ENCODE measurements at regions not wholly inside any gene's neighbourhood (a gene's known extent, or its start where the extent isn't known, plus 50 kb on each side); places are given as distances from the start of the nearest gene placed in this dataset.

GRCh38 chr6:18920701-18921100, 533.6 kb downstream of the RNF144B start:
- H3K27ac ChIP-seq (ENCODE audit: low read length), result no peak overlapping the region
- no peak overlapping the region for H3K4me2 ChIP-seq (ENCODE audit: low read depth, low read length)
- H3K4me3 ChIP-seq (ENCODE audit: low read length), result no peak overlapping the region
- no peaks in the 10 kb centered on the region for H3K79me2 ChIP-seq (ENCODE audit: low read length)
- H3K4me1 ChIP-seq (ENCODE audit: low read length), result no peaks in the 10 kb centered on the region
- H2AFZ ChIP-seq (ENCODE audit: low read length), result no peak overlapping the region
- no peak for TF ChIP-seq EZH2 (optimal IDR thresholded peaks at IDR 0.05; ENCODE audit: low read depth, low read length)
- TF ChIP-seq CTCF (IDR thresholded peaks at IDR 0.05; ENCODE audit: low read length), result no peak
- TF ChIP-seq EZH2phosphoT487 (IDR thresholded peaks at IDR 0.05; ENCODE audit: low read length), result no peak
- H3K27me3 ChIP-seq (replicated peaks; ENCODE audit: insufficient read depth, low read length), result no peaks in the 10 kb centered on the region
- no peaks in the 10 kb centered on the region for H3F3A ChIP-seq (ENCODE audit: insufficient read depth, low read length)
- DNase-seq, result no peak
- H3K9me3 ChIP-seq (replicated peaks; ENCODE audit: insufficient read depth, low read length), result no peaks in the 10 kb centered on the region
- no peak overlapping the region for H3K9ac ChIP-seq (ENCODE audit: low read length)
- no peaks in the 10 kb centered on the region for H3K9me2 ChIP-seq (replicated peaks; ENCODE audit: insufficient read depth, low read length)
- H3K36me3 ChIP-seq (replicated peaks; ENCODE audit: insufficient read depth, low read length), result no peaks in the 10 kb centered on the region
- no peaks in the 10 kb centered on the region for H4K20me1 ChIP-seq (ENCODE audit: insufficient read depth, low read length)

GRCh38 chr6:18931086-18931485, 543.9 kb downstream of the RNF144B start:
- H3K9me3 ChIP-seq (replicated peaks; ENCODE audit: insufficient read depth, low read length), result no peaks in the 10 kb centered on the region
- H3K9me2 ChIP-seq (replicated peaks; ENCODE audit: insufficient read depth, low read length), result no peaks in the 10 kb centered on the region
- no peaks in the 10 kb centered on the region for H3K27me3 ChIP-seq (replicated peaks; ENCODE audit: insufficient read depth, low read length)
- H4K20me1 ChIP-seq (ENCODE audit: insufficient read depth, low read length), result no peaks in the 10 kb centered on the region
- H3F3A ChIP-seq (ENCODE audit: insufficient read depth, low read length), result no peaks in the 10 kb centered on the region
- no peaks in the 10 kb centered on the region for H3K36me3 ChIP-seq (replicated peaks; ENCODE audit: insufficient read depth, low read length)
- no peak overlapping the region for H3K4me3 ChIP-seq (ENCODE audit: low read length)
- H3K79me2 ChIP-seq (ENCODE audit: low read length), result no peaks in the 10 kb centered on the region
- no peaks in the 10 kb centered on the region for H3K4me1 ChIP-seq (ENCODE audit: low read length)
- no peak overlapping the region for H3K4me2 ChIP-seq (ENCODE audit: low read depth, low read length)
- no peak overlapping the region for H2AFZ ChIP-seq (ENCODE audit: low read length)
- H3K9ac ChIP-seq (ENCODE audit: low read length), result no peak overlapping the region
- DNase-seq, result no peak
- TF ChIP-seq CTCF (IDR thresholded peaks at IDR 0.05; ENCODE audit: low read length) (no peak), EZH2phosphoT487 (IDR thresholded peaks at IDR 0.05; ENCODE audit: low read length) (no peak), EZH2 (optimal IDR thresholded peaks at IDR 0.05; ENCODE audit: low read depth, low read length) (no peak)
- H3K27ac ChIP-seq (ENCODE audit: low read length), result no peak overlapping the region

GRCh38 chr6:18958146-18958545, 571.0 kb downstream of the RNF144B start:
- Histone ChIP-seq H3K4me2 (ENCODE audit: low read depth, low read length) (no peak overlapping the region), H3K79me2 (ENCODE audit: low read length) (no peaks in the 10 kb centered on the region), H3K27me3 (replicated peaks; ENCODE audit: insufficient read depth, low read length) (no peaks in the 10 kb centered on the region), H3K9ac (ENCODE audit: low read length) (no peak overlapping the region), H2AFZ (ENCODE audit: low read length) (no peak overlapping the region), H3K4me3 (ENCODE audit: low read length) (no peak overlapping the region), H3K4me1 (ENCODE audit: low read length) (no peaks in the 10 kb centered on the region), H3K9me3 (replicated peaks; ENCODE audit: insufficient read depth, low read length) (no peaks in the 10 kb centered on the region), H3F3A (ENCODE audit: insufficient read depth, low read length) (no peaks in the 10 kb centered on the region), H3K36me3 (replicated peaks; ENCODE audit: insufficient read depth, low read length) (no peaks in the 10 kb centered on the region), H3K9me2 (replicated peaks; ENCODE audit: insufficient read depth, low read length) (no peaks in the 10 kb centered on the region), H4K20me1 (ENCODE audit: insufficient read depth, low read length) (no peaks in the 10 kb centered on the region), H3K27ac (ENCODE audit: low read length) (no peak overlapping the region)
- TF ChIP-seq EZH2 (optimal IDR thresholded peaks at IDR 0.05; ENCODE audit: low read depth, low read length) (no peak), CTCF (IDR thresholded peaks at IDR 0.05; ENCODE audit: low read length) (no peak), EZH2phosphoT487 (IDR thresholded peaks at IDR 0.05; ENCODE audit: low read length) (no peak)
- DNase-seq, result no peak

All from MM.1S (cell line).